ENCODE measurements at regions not wholly inside any gene's neighbourhood (a gene's known extent, or its start where the extent isn't known, plus 50 kb on each side); places are given as distances from the start of the nearest gene placed in this dataset.

GRCh38 chr13:65168026-65168425 lies 2062.1 kb downstream of the PCDH9 start:
- Histone ChIP-seq H3K27me3 (ENCODE audit: control insufficient read depth, low read length) (no peaks in the 10 kb centered on the region), H3K4me2 (ENCODE audit: low read length) (no peak overlapping the region), H3F3A (ENCODE audit: control insufficient read depth, insufficient read depth) (no peaks in the 10 kb centered on the region), H3K9me3 (ENCODE audit: control insufficient read depth, insufficient read depth, low read length) (no peaks in the 10 kb centered on the region), H4K20me1 (ENCODE audit: control insufficient read depth, insufficient read depth, low read depth, low read length) (no peaks in the 10 kb centered on the region), H3K79me2 (ENCODE audit: control insufficient read depth, low read length) (no peaks in the 10 kb centered on the region), H3K27ac (ENCODE audit: low read depth, low read length) (no peak overlapping the region), H3K4me3 (ENCODE audit: low read length) (no peak overlapping the region), H3K9me2 (replicated peaks; ENCODE audit: control insufficient read depth, low read length) (no peaks in the 10 kb centered on the region), H3K36me3 (ENCODE audit: control insufficient read depth, low read length) (no peaks in the 10 kb centered on the region), H3K4me1 (ENCODE audit: control insufficient read depth, low read length) (no peaks in the 10 kb centered on the region)
- TF ChIP-seq EZH2phosphoT487 (IDR thresholded peaks at IDR 0.05; ENCODE audit: borderline replicate concordance, low read length) (no peak), CTCF (IDR thresholded peaks at IDR 0.05; ENCODE audit: low read depth, low read length, poor library complexity, severe bottlenecking) (no peak)

GRCh38 chr13:65166675-65167074 lies 2063.5 kb downstream of the PCDH9 start:
- Histone ChIP-seq H3K27ac (ENCODE audit: low read depth, low read length) (no peak overlapping the region), H3K79me2 (ENCODE audit: control insufficient read depth, low read length) (no peaks in the 10 kb centered on the region), H3K9me3 (ENCODE audit: control insufficient read depth, insufficient read depth, low read length) (no peaks in the 10 kb centered on the region), H3K4me1 (ENCODE audit: control insufficient read depth, low read length) (no peaks in the 10 kb centered on the region), H3K4me2 (ENCODE audit: low read length) (no peak overlapping the region), H4K20me1 (ENCODE audit: control insufficient read depth, insufficient read depth, low read depth, low read length) (no peaks in the 10 kb centered on the region), H3K27me3 (ENCODE audit: control insufficient read depth, low read length) (no peaks in the 10 kb centered on the region), H3K9me2 (replicated peaks; ENCODE audit: control insufficient read depth, low read length) (no peaks in the 10 kb centered on the region), H3K36me3 (ENCODE audit: control insufficient read depth, low read length) (no peaks in the 10 kb centered on the region), H3K4me3 (ENCODE audit: low read length) (no peak overlapping the region), H3F3A (ENCODE audit: control insufficient read depth, insufficient read depth) (no peaks in the 10 kb centered on the region)
- TF ChIP-seq CTCF (IDR thresholded peaks at IDR 0.05; ENCODE audit: low read depth, low read length, poor library complexity, severe bottlenecking) = no peak
- no peak for TF ChIP-seq EZH2phosphoT487 (IDR thresholded peaks at IDR 0.05; ENCODE audit: borderline replicate concordance, low read length)

GRCh38 chr13:65159803-65160202 lies 2070.3 kb downstream of the PCDH9 start:
- Histone ChIP-seq H3K9me2 (replicated peaks; ENCODE audit: control insufficient read depth, low read length) (no peaks in the 10 kb centered on the region), H3K4me3 (ENCODE audit: low read length) (no peak overlapping the region), H3F3A (ENCODE audit: control insufficient read depth, insufficient read depth) (no peaks in the 10 kb centered on the region), H4K20me1 (ENCODE audit: control insufficient read depth, insufficient read depth, low read depth, low read length) (no peaks in the 10 kb centered on the region), H3K27ac (ENCODE audit: low read depth, low read length) (no peak overlapping the region), H3K79me2 (ENCODE audit: control insufficient read depth, low read length) (no peaks in the 10 kb centered on the region), H3K36me3 (ENCODE audit: control insufficient read depth, low read length) (no peaks in the 10 kb centered on the region), H3K27me3 (ENCODE audit: control insufficient read depth, low read length) (no peaks in the 10 kb centered on the region), H3K4me2 (ENCODE audit: low read length) (no peak overlapping the region), H3K4me1 (ENCODE audit: control insufficient read depth, low read length) (no peaks in the 10 kb centered on the region), H3K9me3 (ENCODE audit: control insufficient read depth, insufficient read depth, low read length) (no peaks in the 10 kb centered on the region)
- TF ChIP-seq EZH2phosphoT487 (IDR thresholded peaks at IDR 0.05; ENCODE audit: borderline replicate concordance, low read length) = no peak
- TF ChIP-seq CTCF (IDR thresholded peaks at IDR 0.05; ENCODE audit: low read depth, low read length, poor library complexity, severe bottlenecking) = no peak

GRCh38 chr13:65155861-65156260 lies 2074.3 kb downstream of the PCDH9 start:
- Histone ChIP-seq H3K4me1 (ENCODE audit: control insufficient read depth, low read length) (no peaks in the 10 kb centered on the region), H3K4me3 (ENCODE audit: low read length) (no peak overlapping the region), H3K79me2 (ENCODE audit: control insufficient read depth, low read length) (no peaks in the 10 kb centered on the region), H3K4me2 (ENCODE audit: low read length) (no peak overlapping the region), H3K9me3 (ENCODE audit: control insufficient read depth, insufficient read depth, low read length) (no peaks in the 10 kb centered on the region), H3K27ac (ENCODE audit: low read depth, low read length) (no peak overlapping the region), H3K36me3 (ENCODE audit: control insufficient read depth, low read length) (no peaks in the 10 kb centered on the region), H3F3A (ENCODE audit: control insufficient read depth, insufficient read depth) (no peaks in the 10 kb centered on the region), H3K9me2 (replicated peaks; ENCODE audit: control insufficient read depth, low read length) (no peaks in the 10 kb centered on the region), H3K27me3 (ENCODE audit: control insufficient read depth, low read length) (no peaks in the 10 kb centered on the region), H4K20me1 (ENCODE audit: control insufficient read depth, insufficient read depth, low read depth, low read length) (no peaks in the 10 kb centered on the region)
- TF ChIP-seq EZH2phosphoT487 (IDR thresholded peaks at IDR 0.05; ENCODE audit: borderline replicate concordance, low read length) = no peak
- TF ChIP-seq CTCF (IDR thresholded peaks at IDR 0.05; ENCODE audit: low read depth, low read length, poor library complexity, severe bottlenecking) = no peak
